Endothelial cell of umbilical vein (primary cell): ENCODE measurements at regions not wholly inside any gene's neighbourhood (a gene's known extent, or its start where the extent isn't known, plus 50 kb on each side); places are given as distances from the start of the nearest gene placed in this dataset.

Experiments
- BruUV-seq: library from RNA; stranded (reverse); fragments of 400-500 nt; replicated peaks from 2 replicates; lab custom pipeline; 2021; lab: Mats Ljungman, UMichigan
- CTCF ChIA-PET: fragments of 300-600, 350-600 bp; sonication (Branson Sonifier 250); formaldehyde crosslinking; loops from one replicate; lab custom pipeline; 2021; ENCODE audit warnings: antibody characterized with exemption, inconsistent platforms; lab: Charles Lee
- POLR2A ChIA-PET: fragments of 300-600, 350-600 bp; sonication (Branson Sonifier 250); formaldehyde crosslinking; loops from one replicate; lab custom pipeline; 2021; ENCODE audit warnings: antibody characterized with exemption, inconsistent platforms; lab: Charles Lee
- DNase-seq: peaks from one replicate; pipeline ENCODE4 v3.0.0-alpha.2; 2011; ENCODE audit warnings: low read depth, low spot score
- FAIRE-seq: peaks from 2 replicates; lab custom pipeline; 2011; peaks lifted over from hg19 to GRCh38; lab: Jason Lieb, UNC
- H2AFZ ChIP-seq: 2 replicates; pipeline ENCODE4 v1.6.0; 2012; ENCODE audit warnings: low read depth, low read length, control low read depth, inconsistent platforms
- H3K27ac ChIP-seq: 2 replicates; pipeline ENCODE4 v1.5.1; 2011; ENCODE audit warnings: low read depth, mild to moderate bottlenecking, control low read depth, low read length, moderate library complexity; ENCODE audit not compliant: insufficient read depth
- H3K27me3 ChIP-seq, 2 experiments: 2 replicates each; pipeline versions ENCODE4 v1.6.0 to v1.6.1; 2011; ENCODE audit warnings: low read length in 2 of 2, mixed read lengths in 1 of 2; ENCODE audit not compliant: control insufficient read depth in 2 of 2, insufficient read depth in 2 of 2
- H3K36me3 ChIP-seq, 2 experiments: 2 replicates in 1 of 2; 3 replicates in 1 of 2; pipeline ENCODE4 v1.5.1; 2011; ENCODE audit warnings: low read length in 2 of 2, mild to moderate bottlenecking in 1 of 2, moderate library complexity in 1 of 2; ENCODE audit not compliant: control insufficient read depth in 2 of 2, insufficient read depth in 2 of 2; ENCODE audit errors: extremely low read depth in 1 of 2
- H3K4me1 ChIP-seq: 3 replicates; pipeline ENCODE4 v1.5.1; 2011; ENCODE audit warnings: mild to moderate bottlenecking, low read length; ENCODE audit not compliant: control insufficient read depth, insufficient read depth; ENCODE audit errors: extremely low read depth
- H3K4me2 ChIP-seq: 2 replicates; pipeline ENCODE4 v1.6.1; 2011; ENCODE audit warnings: low read length, control low read depth, mixed read lengths; ENCODE audit not compliant: insufficient read depth
- H3K4me3 ChIP-seq, 3 experiments: fragments of 200-600 bp in 1 of 3; sonication (generic), shearing (Covaris generic) in 1 of 3; replicated peaks in 1 of 3; 2 replicates each; pipeline ENCODE4 v1.5.1; 2011 to 2016; ENCODE audit warnings: control low read depth in 3 of 3, low read length in 3 of 3, mild to moderate bottlenecking in 2 of 3, inconsistent platforms in 1 of 3, low read depth in 1 of 3, moderate library complexity in 1 of 3; ENCODE audit not compliant: insufficient read depth in 1 of 3
- H3K79me2 ChIP-seq: 2 replicates; pipeline ENCODE4 v1.6.0; 2012; ENCODE audit warnings: low read length, inconsistent platforms; ENCODE audit not compliant: control insufficient read depth, insufficient read depth
- H3K9ac ChIP-seq: replicated peaks from 2 replicates; pipeline ENCODE3; 2011; ENCODE audit warnings: low read length, control low read depth; ENCODE audit not compliant: insufficient read depth; ENCODE audit errors: extremely low read depth
- H3K9me1 ChIP-seq: replicated peaks from 3 replicates; pipeline ENCODE4 v1.6.0; 2011; ENCODE audit warnings: mild to moderate bottlenecking, low read length; ENCODE audit not compliant: control insufficient read depth, insufficient read depth; ENCODE audit errors: extremely low read depth
- H3K9me3 ChIP-seq: replicated peaks from 2 replicates; pipeline ENCODE4 v1.5.1; 2012; ENCODE audit warnings: low read length, inconsistent platforms; ENCODE audit not compliant: control insufficient read depth, insufficient read depth
- H4K20me1 ChIP-seq: replicated peaks from 2 replicates; pipeline ENCODE3; 2011; ENCODE audit warnings: mild to moderate bottlenecking, low read length; ENCODE audit not compliant: control insufficient read depth, insufficient read depth; ENCODE audit errors: extremely low read depth
- CTCF ChIP-seq, 2 donors: IDR thresholded peaks; 1 replicate in 1 of 2; 2 replicates in 1 of 2; pipeline ENCODE4 v1.5.1; 2011; ENCODE audit warnings: low read length in 2 of 2, mild to moderate bottlenecking in 2 of 2, moderate library complexity in 2 of 2, control low read depth in 1 of 2, inconsistent platforms in 1 of 2, low read depth in 1 of 2; ENCODE audit not compliant: insufficient read depth in 1 of 2; ENCODE audit errors: extremely low read depth in 1 of 2
- EZH2 ChIP-seq: IDR thresholded peaks from 2 replicates; pipeline ENCODE4 v1.6.1; 2012; ENCODE audit warnings: borderline replicate concordance, low read depth, mild to moderate bottlenecking, moderate library complexity, low read length, inconsistent platforms; ENCODE audit not compliant: severe bottlenecking
- FOS ChIP-seq: IDR thresholded peaks from 2 replicates; pipeline ENCODE4 v1.6.1; 2011; ENCODE audit warnings: mild to moderate bottlenecking, low read length, moderate library complexity, borderline replicate concordance; ENCODE audit not compliant: insufficient read depth
- GATA2 ChIP-seq: IDR thresholded peaks from 2 replicates; pipeline ENCODE4 v1.7.0; 2011; ENCODE audit warnings: low read depth, mild to moderate bottlenecking, moderate library complexity, mixed read lengths, low read length; ENCODE audit not compliant: insufficient read length, insufficient read depth
- JUN ChIP-seq: IDR thresholded peaks from 2 replicates; pipeline ENCODE4 v1.6.1; 2011; ENCODE audit warnings: borderline replicate concordance, low read depth; ENCODE audit not compliant: insufficient read length, insufficient read depth
- MAX ChIP-seq: IDR thresholded peaks from 2 replicates; pipeline ENCODE4 v1.6.1; 2011; ENCODE audit not compliant: insufficient read depth, insufficient read length
- MYC ChIP-seq: IDR thresholded peaks from one replicate; pipeline ENCODE4 v1.6.1; 2011; ENCODE audit warnings: mild to moderate bottlenecking, low read depth, low read length
- POLR2A ChIP-seq: IDR thresholded peaks from 2 replicates; pipeline ENCODE4 v1.6.1; 2012; ENCODE audit warnings: low read depth, mild to moderate bottlenecking, control low read depth, low read length
- POLR2AphosphoS5 ChIP-seq: IDR thresholded peaks from 2 replicates; pipeline ENCODE4 v1.6.1; 2012; ENCODE audit warnings: low read depth, mild to moderate bottlenecking, control low read depth, low read length, moderate library complexity; ENCODE audit not compliant: insufficient read depth
- dilution Hi-C: fragments of 300-500 bp; cut with MboI; formaldehyde crosslinking; loops from one replicate; pipeline ENCODE4 v1.15.0; 2019; ENCODE audit warnings: low sequenced_read_pairs; ENCODE audit not compliant: extremely low pct_ligation_motif_present
- intact Hi-C: fragments of 100-400 bp; cut with micrococcal nuclease; formaldehyde crosslinking; loops from one replicate; pipeline ENCODE4 v1.10.0; 2022

GRCh38 chr1:71179997-71180396 is 99.2 kb upstream of the ZRANB2 start:
- Histone ChIP-seq H2AFZ (no peak overlapping the region), H3K36me3 (no peaks in the 10 kb centered on the region), H3K27me3 (no peaks in the 10 kb centered on the region), H3K4me2 (no peak overlapping the region), H3K4me1 (no peaks in the 10 kb centered on the region), H3K79me2 (no peaks in the 10 kb centered on the region), H3K9me3 (no peaks in the 10 kb centered on the region), H4K20me1 (no peaks in the 10 kb centered on the region), H3K27ac (no peak overlapping the region), H3K9me1 (no peaks in the 10 kb centered on the region), H3K4me3 (no peak overlapping the region), H3K9ac (no peak overlapping the region)
- no peak for TF ChIP-seq MYC
- no peak for TF ChIP-seq CTCF (IDR thresholded peaks at IDR 0.05; ENCODE audit: extremely low read depth in 1 of 2, insufficient read depth in 1 of 2, low read depth in 1 of 2, low read length in 2 of 2)
- TF ChIP-seq MAX: no peak
- TF ChIP-seq FOS: no peak
- no peak for TF ChIP-seq POLR2AphosphoS5
- no peak for TF ChIP-seq JUN
- TF ChIP-seq GATA2: no peak
- no peak for TF ChIP-seq POLR2A
- TF ChIP-seq EZH2: no peak
- ChIA-PET CTCF (no interaction called here), POLR2A (no interaction called here)
- intact Hi-C loops (no loop called here), dilution Hi-C loops (no loop called here)
- FAIRE-seq: no peak
- DNase-seq: no peak
- BruUV-seq: no TSS peak
